SK-N-MC (cell line): ENCODE measurements at regions not wholly inside any gene's neighbourhood (a gene's known extent, or its start where the extent isn't known, plus 50 kb on each side); places are given as distances from the start of the nearest gene placed in this dataset.

ENCODE experiments used
- DNase-seq: peaks from one replicate; pipeline ENCODE4 v3.0.0-alpha.2; 2011; ENCODE audit warnings: low read depth, low spot score
- H3K27ac ChIP-seq: fragments of 200-600 bp; sonication (generic); 2 replicates; pipeline ENCODE4 v1.5.1; 2016; ENCODE audit warnings: mixed run types
- H3K36me3 ChIP-seq: fragments of 200-600 bp; sonication (generic); 2 replicates; pipeline ENCODE4 v1.6.1; 2017; ENCODE audit warnings: antibody characterized with exemption, low read length, mixed read lengths; ENCODE audit not compliant: insufficient read depth
- H3K4me3 ChIP-seq: fragments of 200-600 bp; sonication (generic); 2 replicates; pipeline ENCODE4 v1.5.1; 2016
- H3K9ac ChIP-seq: fragments of 200-600 bp; sonication (generic); 2 replicates; pipeline ENCODE4 v1.8.0; 2017; ENCODE audit warnings: mixed run types, mixed read lengths; ENCODE audit not compliant: insufficient read length
- H3K9me3 ChIP-seq: fragments of 200-600 bp; sonication (generic); 2 replicates; pipeline ENCODE4 v1.6.1; 2017; ENCODE audit warnings: low read depth, mild to moderate bottlenecking, antibody characterized with exemption, low read length, moderate library complexity, mixed read lengths
- EZH2 ChIP-seq: fragments of 200-600 bp; sonication (generic); IDR thresholded peaks from one replicate; pipeline ENCODE4 v1.6.1; 2017; ENCODE audit warnings: antibody characterized with exemption
- FOXP2 ChIP-seq: optimal IDR thresholded peaks from 2 replicates; pipeline ENCODE3; 2011; ENCODE audit warnings: mild to moderate bottlenecking, moderate library complexity; ENCODE audit not compliant: insufficient read depth; ENCODE audit errors: extremely low read length, control extremely low read depth
- POLR2AphosphoS5 ChIP-seq: IDR thresholded peaks from 2 replicates; pipeline ENCODE4 v1.6.1; 2012; ENCODE audit warnings: mild to moderate bottlenecking, low read depth, low read length, borderline replicate concordance

GRCh38 chr9:96171728-96172127 is 130.2 kb downstream of the HSD17B3 start:
- H3K9ac ChIP-seq, result no peak overlapping the region
- no peak overlapping the region for H3K4me3 ChIP-seq
- no peak overlapping the region for H3K27ac ChIP-seq
- H3K9me3 ChIP-seq, result no peaks in the 10 kb centered on the region
- TF ChIP-seq EZH2 (no peak), POLR2AphosphoS5 (no peak), FOXP2 (no peak)
- DNase-seq, result no peak
- H3K36me3 ChIP-seq, result no peaks in the 10 kb centered on the region

GRCh38 chr9:96169901-96170300 is 132.1 kb downstream of the HSD17B3 start:
- Histone ChIP-seq H3K9me3 (no peaks in the 10 kb centered on the region), H3K9ac (no peak overlapping the region), H3K36me3 (no peaks in the 10 kb centered on the region), H3K4me3 (no peak overlapping the region), H3K27ac (no peak overlapping the region)
- TF ChIP-seq FOXP2 (no peak), POLR2AphosphoS5 (no peak), EZH2 (no peak)
- DNase-seq, result no peak

- DNase-seq, result no peak
- no peak overlapping the region for H3K9ac ChIP-seq
- H3K27ac ChIP-seq, result no peak overlapping the region
- TF ChIP-seq FOXP2, result no peak
- no peak for TF ChIP-seq EZH2
- TF ChIP-seq POLR2AphosphoS5, result no peak
- H3K9me3 ChIP-seq, result no peaks in the 10 kb centered on the region
- H3K4me3 ChIP-seq, result no peak overlapping the region
- H3K36me3 ChIP-seq, result no peaks in the 10 kb centered on the region
These were observed 132.5 kb downstream of the HSD17B3 start for GRCh38 chr9:96169484-96169883.

GRCh38 chr9:96168882-96169281 is 133.1 kb downstream of the HSD17B3 start:
- H3K4me3 ChIP-seq, result no peak overlapping the region
- H3K36me3 ChIP-seq, result no peaks in the 10 kb centered on the region
- no peak overlapping the region for H3K27ac ChIP-seq
- TF ChIP-seq EZH2 (no peak), FOXP2 (no peak), POLR2AphosphoS5 (no peak)
- no peak overlapping the region for H3K9ac ChIP-seq
- no peak for DNase-seq
- H3K9me3 ChIP-seq, result no peaks in the 10 kb centered on the region

GRCh38 chr9:96167011-96167410 is 135.0 kb downstream of the HSD17B3 start:
- no peak for DNase-seq
- H3K9ac ChIP-seq, result no peak overlapping the region
- no peaks in the 10 kb centered on the region for H3K9me3 ChIP-seq
- H3K27ac ChIP-seq, result no peak overlapping the region
- no peaks in the 10 kb centered on the region for H3K36me3 ChIP-seq
- TF ChIP-seq FOXP2, result no peak
- no peak for TF ChIP-seq POLR2AphosphoS5
- no peak for TF ChIP-seq EZH2
- H3K4me3 ChIP-seq, result no peak overlapping the region

GRCh38 chr9:96164268-96164683 is 137.7 kb downstream of the HSD17B3 start:
- H3K27ac ChIP-seq, result no peak overlapping the region
- TF ChIP-seq POLR2AphosphoS5, result no peak
- no peak for TF ChIP-seq EZH2
- TF ChIP-seq FOXP2, result no peak
- no peaks in the 10 kb centered on the region for H3K36me3 ChIP-seq
- H3K9me3 ChIP-seq, result no peaks in the 10 kb centered on the region
- no peak for DNase-seq
- no peak overlapping the region for H3K4me3 ChIP-seq
- H3K9ac ChIP-seq, result no peak overlapping the region

- Histone ChIP-seq H3K4me3 (no peak overlapping the region), H3K9me3 (no peaks in the 10 kb centered on the region), H3K27ac (no peak overlapping the region), H3K36me3 (no peaks in the 10 kb centered on the region), H3K9ac (no peak overlapping the region)
- TF ChIP-seq POLR2AphosphoS5, result no peak
- no peak for TF ChIP-seq EZH2
- TF ChIP-seq FOXP2, result no peak
- no peak for DNase-seq
These were observed 138.3 kb downstream of the HSD17B3 start for GRCh38 chr9:96163712-96164111.

GRCh38 chr9:96163161-96163560 is 138.8 kb downstream of the HSD17B3 start:
- Histone ChIP-seq H3K4me3 (no peak overlapping the region), H3K36me3 (no peaks in the 10 kb centered on the region), H3K27ac (no peak overlapping the region), H3K9me3 (no peaks in the 10 kb centered on the region), H3K9ac (no peak overlapping the region)
- TF ChIP-seq FOXP2, result no peak
- no peak for TF ChIP-seq EZH2
- TF ChIP-seq POLR2AphosphoS5, result no peak
- DNase-seq, result no peak

GRCh38 chr9:96161819-96162218 is 140.2 kb downstream of the HSD17B3 start:
- Histone ChIP-seq H3K9ac (no peak overlapping the region), H3K4me3 (no peak overlapping the region), H3K36me3 (no peaks in the 10 kb centered on the region), H3K9me3 (no peaks in the 10 kb centered on the region), H3K27ac (no peak overlapping the region)
- TF ChIP-seq FOXP2 (no peak), EZH2 (no peak), POLR2AphosphoS5 (no peak)
- DNase-seq, result no peak

GRCh38 chr9:96160866-96161265 is 141.1 kb downstream of the HSD17B3 start:
- Histone ChIP-seq H3K9ac (no peak overlapping the region), H3K27ac (no peak overlapping the region), H3K9me3 (no peaks in the 10 kb centered on the region), H3K36me3 (no peaks in the 10 kb centered on the region), H3K4me3 (no peak overlapping the region)
- no peak for DNase-seq
- no peak for TF ChIP-seq POLR2AphosphoS5
- no peak for TF ChIP-seq FOXP2
- TF ChIP-seq EZH2, result no peak
